ENCODE measurements at regions not wholly inside any gene's neighbourhood (a gene's known extent, or its start where the extent isn't known, plus 50 kb on each side); places are given as distances from the start of the nearest gene placed in this dataset.

DNA sequence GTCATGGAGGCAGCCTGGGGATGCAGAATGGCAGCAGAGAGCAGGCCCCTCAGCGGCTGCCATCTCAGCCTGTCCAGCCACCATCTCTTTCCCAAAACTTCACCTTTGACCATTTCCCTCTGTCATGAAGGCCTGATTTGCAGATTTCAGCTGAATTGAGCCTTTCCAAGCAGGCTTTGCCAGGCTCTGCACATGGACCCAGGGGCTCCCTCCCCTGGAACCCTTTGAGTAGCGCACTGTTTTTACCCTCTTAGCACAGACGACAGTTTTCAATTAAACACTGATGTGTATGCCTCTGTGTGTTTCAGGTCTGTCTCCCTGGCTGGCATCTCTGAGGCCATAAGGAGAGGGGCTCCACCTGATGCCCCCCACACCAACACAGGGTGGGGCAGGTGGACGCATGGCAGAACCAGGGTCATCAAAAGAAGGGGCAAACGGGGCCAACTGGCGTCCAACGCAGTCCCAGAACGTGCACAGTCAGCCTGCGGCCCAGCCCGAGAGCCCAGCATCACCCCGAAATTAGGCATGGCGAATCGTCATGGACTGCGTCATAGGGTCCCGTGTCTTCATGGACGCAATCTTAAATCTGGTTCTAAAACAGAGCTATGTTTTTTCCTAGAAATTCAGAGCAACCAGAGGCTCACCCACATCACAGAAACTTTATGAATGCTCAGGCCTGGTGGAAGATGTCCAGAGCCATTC lies 185.0 kb upstream of the TCERG1L start:
- DNase-seq (ENCODE audit: low read depth), result no peak
- no peak for TF ChIP-seq MYC (IDR thresholded peaks at IDR 0.05; ENCODE audit: low read depth, low read length)
- TF ChIP-seq CTCF (IDR thresholded peaks at IDR 0.05; ENCODE audit: low read depth, low read length), result no peak
- TF ChIP-seq, protein P1, sequence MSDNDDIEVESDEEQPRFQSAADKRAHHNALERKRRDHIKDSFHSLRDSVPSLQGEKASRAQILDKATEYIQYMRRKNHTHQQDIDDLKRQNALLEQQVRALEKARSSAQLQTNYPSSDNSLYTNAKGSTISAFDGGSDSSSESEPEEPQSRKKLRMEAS (IDR thresholded peaks at IDR 0.05; ENCODE audit: low read depth, low read length), result no peak
- TF ChIP-seq POLR2A (IDR thresholded peaks at IDR 0.05; ENCODE audit: extremely low read depth, insufficient read length), result no peak
- no peak overlapping the region for H3K4me3 ChIP-seq (ENCODE audit: low read depth, low read length)

DNA sequence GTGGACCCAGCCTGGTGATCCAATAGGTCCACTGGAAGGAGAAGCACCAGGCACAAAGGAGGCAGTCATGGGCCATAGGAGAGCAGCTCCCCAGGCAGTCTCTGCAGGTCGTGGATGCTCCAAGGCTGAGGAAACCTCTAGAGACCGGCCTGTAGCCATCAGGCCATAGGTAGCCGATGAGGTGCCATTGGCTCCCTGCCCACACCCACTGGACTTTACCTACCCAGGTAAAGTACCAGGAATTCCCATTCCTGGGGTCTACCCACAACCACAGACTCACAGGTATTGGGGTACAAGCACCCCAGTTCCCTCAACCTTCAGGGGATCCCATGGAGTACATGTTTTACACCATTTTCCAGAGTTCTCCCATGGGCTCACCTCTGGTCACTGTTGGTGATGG lies 188.0 kb upstream of the TCERG1L start:
- no peak overlapping the region for H3K4me3 ChIP-seq (ENCODE audit: low read depth, low read length)
- DNase-seq (ENCODE audit: low read depth), result no peak
- TF ChIP-seq, protein P1 (IDR thresholded peaks at IDR 0.05; ENCODE audit: low read depth, low read length), result no peak
- TF ChIP-seq POLR2A (IDR thresholded peaks at IDR 0.05; ENCODE audit: extremely low read depth, insufficient read length) (no peak), MYC (IDR thresholded peaks at IDR 0.05; ENCODE audit: low read depth, low read length) (no peak), CTCF (IDR thresholded peaks at IDR 0.05; ENCODE audit: low read depth, low read length) (no peak)

- TF ChIP-seq CTCF (IDR thresholded peaks at IDR 0.05; ENCODE audit: low read depth, low read length), result no peak
- no peak for TF ChIP-seq POLR2A (IDR thresholded peaks at IDR 0.05; ENCODE audit: extremely low read depth, insufficient read length)
- no peak for TF ChIP-seq MYC (IDR thresholded peaks at IDR 0.05; ENCODE audit: low read depth, low read length)
- TF ChIP-seq, protein P1 (IDR thresholded peaks at IDR 0.05; ENCODE audit: low read depth, low read length), result no peak
- no peak for DNase-seq (ENCODE audit: low read depth)
- H3K4me3 ChIP-seq (ENCODE audit: low read depth, low read length), result no peak overlapping the region
Measured at GRCh38 chr10:131500181-131500580, 188.7 kb upstream of the TCERG1L start.

DNA sequence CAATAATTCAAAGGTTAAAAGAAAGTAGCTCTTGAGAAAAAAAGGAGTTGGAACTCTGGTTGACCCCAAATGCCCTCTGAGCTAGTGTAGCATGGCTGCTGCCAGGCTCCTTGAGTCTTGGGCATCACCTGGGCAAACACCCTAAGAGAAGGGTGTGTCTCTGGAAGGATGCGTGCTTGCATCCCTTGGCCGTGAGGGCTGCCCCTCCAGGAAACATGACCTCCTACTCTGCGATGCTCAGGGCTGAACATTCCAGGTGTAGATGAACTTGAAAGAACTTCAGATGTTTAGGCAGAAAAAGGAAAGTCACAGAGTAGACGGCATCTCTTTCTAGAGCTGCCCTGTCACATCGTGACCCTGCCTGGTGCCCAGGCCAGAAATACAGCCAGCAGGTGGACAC lies 189.4 kb upstream of the TCERG1L start:
- TF ChIP-seq MYC (IDR thresholded peaks at IDR 0.05; ENCODE audit: low read depth, low read length) (no peak), CTCF (IDR thresholded peaks at IDR 0.05; ENCODE audit: low read depth, low read length) (no peak), POLR2A (IDR thresholded peaks at IDR 0.05; ENCODE audit: extremely low read depth, insufficient read length) (no peak)
- TF ChIP-seq, protein P1 (IDR thresholded peaks at IDR 0.05; ENCODE audit: low read depth, low read length), result no peak
- H3K4me3 ChIP-seq (ENCODE audit: low read depth, low read length), result no peak overlapping the region
- no peak for DNase-seq (ENCODE audit: low read depth)

DNA sequence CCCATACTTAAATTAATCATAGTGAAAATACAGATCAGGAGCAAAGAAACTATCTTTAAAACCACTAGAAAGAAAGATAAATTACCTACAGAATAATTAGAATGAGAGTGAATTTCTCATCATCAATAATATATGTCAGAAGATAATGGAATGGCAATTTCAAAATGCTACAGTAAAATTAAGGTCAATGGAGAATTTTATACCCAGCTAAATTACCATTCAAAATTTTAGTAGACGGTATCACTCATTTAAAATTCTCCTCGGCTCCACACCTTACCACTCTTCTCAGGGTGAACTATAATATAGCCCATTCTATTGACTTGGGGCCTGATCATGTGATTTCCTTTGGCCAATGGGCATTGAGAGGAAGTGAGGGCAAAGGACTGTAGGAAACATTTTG lies 192.5 kb upstream of the TCERG1L start:
- DNase-seq (ENCODE audit: low read depth), result no peak
- TF ChIP-seq MYC (IDR thresholded peaks at IDR 0.05; ENCODE audit: low read depth, low read length), result no peak
- TF ChIP-seq, protein P1 (IDR thresholded peaks at IDR 0.05; ENCODE audit: low read depth, low read length), result no peak
- no peak for TF ChIP-seq CTCF (IDR thresholded peaks at IDR 0.05; ENCODE audit: low read depth, low read length)
- no peak for TF ChIP-seq POLR2A (IDR thresholded peaks at IDR 0.05; ENCODE audit: extremely low read depth, insufficient read length)
- no peak overlapping the region for H3K4me3 ChIP-seq (ENCODE audit: low read depth, low read length)

Measured in NB4 (cell line).